GM06990 (cell line): ENCODE measurements at regions not wholly inside any gene's neighbourhood (a gene's known extent, or its start where the extent isn't known, plus 50 kb on each side); places are given as distances from the start of the nearest gene placed in this dataset.

Experiments used
- DNase-seq: peaks from one replicate; pipeline ENCODE4 v3.0.0-alpha.2; 2011; ENCODE audit not compliant: insufficient read length; ENCODE audit errors: extremely low read depth
- H3K27me3 ChIP-seq: replicated peaks from 2 replicates; pipeline ENCODE4 v1.6.0; 2011; ENCODE audit warnings: low read length; ENCODE audit not compliant: control insufficient read depth, insufficient read depth
- H3K36me3 ChIP-seq: 2 replicates; pipeline ENCODE4 v1.5.1; 2011; ENCODE audit warnings: low read length; ENCODE audit not compliant: control insufficient read depth, insufficient read depth
- H3K4me3 ChIP-seq: replicated peaks from 2 replicates; pipeline ENCODE4 v1.5.1; 2011; ENCODE audit warnings: low read depth, mild to moderate bottlenecking, control low read depth, low read length
- TF ChIP-seq, protein P1 (sequence below): IDR thresholded peaks from 2 replicates; pipeline ENCODE4 v1.5.1; 2011; ENCODE audit warnings: low read length, control low read depth, mild to moderate bottlenecking, inconsistent platforms; ENCODE audit not compliant: insufficient read depth, poor library complexity, severe bottlenecking

DNA sequence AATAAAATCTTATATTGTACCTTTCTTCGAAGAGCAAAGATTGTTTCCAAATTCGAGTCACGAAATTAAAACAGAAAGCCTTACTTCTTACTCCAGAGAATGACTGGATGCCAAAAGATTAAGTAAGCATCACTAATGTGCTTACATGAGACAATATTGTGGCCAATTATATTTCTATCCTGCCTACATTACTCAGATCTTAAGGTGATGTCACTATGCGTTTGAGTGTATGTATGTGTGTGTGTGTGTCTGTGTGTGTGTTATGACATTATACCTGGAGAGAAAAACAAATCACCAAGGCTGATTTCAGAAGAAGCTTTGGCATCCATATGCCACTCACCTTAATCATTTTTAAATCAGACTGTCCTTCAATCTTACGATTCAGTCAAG lies 556.3 kb downstream of the PPARGC1A start:
- no peak overlapping the region for H3K4me3 ChIP-seq
- no peaks in the 10 kb centered on the region for H3K27me3 ChIP-seq
- TF ChIP-seq, protein P1, sequence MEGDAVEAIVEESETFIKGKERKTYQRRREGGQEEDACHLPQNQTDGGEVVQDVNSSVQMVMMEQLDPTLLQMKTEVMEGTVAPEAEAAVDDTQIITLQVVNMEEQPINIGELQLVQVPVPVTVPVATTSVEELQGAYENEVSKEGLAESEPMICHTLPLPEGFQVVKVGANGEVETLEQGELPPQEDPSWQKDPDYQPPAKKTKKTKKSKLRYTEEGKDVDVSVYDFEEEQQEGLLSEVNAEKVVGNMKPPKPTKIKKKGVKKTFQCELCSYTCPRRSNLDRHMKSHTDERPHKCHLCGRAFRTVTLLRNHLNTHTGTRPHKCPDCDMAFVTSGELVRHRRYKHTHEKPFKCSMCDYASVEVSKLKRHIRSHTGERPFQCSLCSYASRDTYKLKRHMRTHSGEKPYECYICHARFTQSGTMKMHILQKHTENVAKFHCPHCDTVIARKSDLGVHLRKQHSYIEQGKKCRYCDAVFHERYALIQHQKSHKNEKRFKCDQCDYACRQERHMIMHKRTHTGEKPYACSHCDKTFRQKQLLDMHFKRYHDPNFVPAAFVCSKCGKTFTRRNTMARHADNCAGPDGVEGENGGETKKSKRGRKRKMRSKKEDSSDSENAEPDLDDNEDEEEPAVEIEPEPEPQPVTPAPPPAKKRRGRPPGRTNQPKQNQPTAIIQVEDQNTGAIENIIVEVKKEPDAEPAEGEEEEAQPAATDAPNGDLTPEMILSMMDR: no peak
- no peaks in the 10 kb centered on the region for H3K36me3 ChIP-seq
- DNase-seq: no peak

DNA sequence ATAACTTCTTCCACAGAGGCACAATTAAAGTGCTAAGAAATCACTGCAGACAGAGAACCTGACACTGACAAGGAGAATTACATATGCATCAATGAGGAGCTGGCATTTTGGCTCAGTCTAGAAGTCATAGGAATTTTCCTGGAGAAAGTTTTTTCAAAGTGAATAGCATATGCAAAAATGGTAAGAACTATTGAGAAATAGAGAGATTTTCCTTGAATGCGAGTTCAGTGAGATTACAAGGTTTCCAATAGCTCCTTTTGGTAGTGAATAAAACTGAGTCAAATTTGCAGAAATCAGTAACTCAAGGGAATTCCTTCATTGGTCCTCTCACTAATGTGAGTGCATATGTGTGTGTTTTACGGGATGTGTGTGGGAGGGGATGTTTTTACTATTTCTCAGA lies 557.5 kb downstream of the PPARGC1A start:
- Histone ChIP-seq H3K4me3 (no peak overlapping the region), H3K36me3 (no peaks in the 10 kb centered on the region), H3K27me3 (no peaks in the 10 kb centered on the region)
- DNase-seq: no peak
- TF ChIP-seq, protein P1: no peak

DNA sequence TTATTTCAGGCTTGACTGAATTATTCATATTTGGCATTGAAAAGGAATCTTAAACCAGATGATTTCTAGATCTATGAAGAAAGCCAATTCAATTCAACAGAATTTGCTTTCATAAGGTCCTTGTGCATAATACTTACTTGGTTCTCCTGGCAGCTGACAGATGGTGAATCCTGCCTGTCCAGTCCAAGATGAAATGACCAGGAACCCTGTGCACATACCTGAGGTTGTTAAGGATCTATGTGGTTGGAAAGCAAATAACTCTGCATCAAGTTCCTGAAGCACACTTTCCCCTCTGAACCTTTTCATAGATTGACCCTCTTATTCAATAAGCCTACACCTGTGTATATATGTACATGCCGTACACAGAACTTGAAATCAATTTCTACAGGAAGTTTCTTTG lies 562.7 kb downstream of the PPARGC1A start:
- no peaks in the 10 kb centered on the region for H3K36me3 ChIP-seq
- no peak overlapping the region for H3K4me3 ChIP-seq
- TF ChIP-seq, protein P1: no peak
- DNase-seq: no peak
- no peaks in the 10 kb centered on the region for H3K27me3 ChIP-seq

DNA sequence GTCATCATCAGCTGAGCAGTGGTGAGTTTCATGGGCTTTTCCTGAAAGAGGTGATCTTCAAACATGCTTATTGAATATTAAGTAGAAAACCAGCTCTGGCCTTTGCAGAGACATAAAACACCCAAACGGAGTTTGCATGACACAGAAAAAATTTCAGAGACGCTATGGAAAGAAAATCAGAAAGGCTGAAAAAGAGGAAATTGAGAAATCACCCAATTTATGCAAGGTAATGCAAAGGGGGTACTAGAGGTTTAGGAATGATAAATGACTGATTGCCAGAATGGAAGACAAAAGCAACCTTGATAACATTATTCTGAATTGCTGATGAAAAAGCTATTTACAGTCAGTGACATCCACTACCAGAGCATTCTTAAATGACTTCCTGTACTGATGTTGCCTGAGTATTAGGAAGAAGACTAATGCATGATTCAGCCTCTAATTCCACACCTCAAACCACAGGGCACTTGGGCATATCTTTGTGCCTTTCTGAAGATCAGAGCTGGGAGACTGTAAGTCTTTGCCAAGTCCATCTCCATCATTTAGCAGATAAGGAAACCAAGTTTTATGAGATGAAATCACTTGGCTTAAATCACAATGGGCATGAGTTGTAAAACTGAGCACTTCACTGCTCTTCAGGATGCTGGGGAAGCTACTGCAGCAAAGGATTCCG lies 565.7 kb downstream of the PPARGC1A start:
- Histone ChIP-seq H3K36me3 (no peaks in the 10 kb centered on the region), H3K4me3 (no peak overlapping the region), H3K27me3 (no peaks in the 10 kb centered on the region)
- DNase-seq: no peak
- TF ChIP-seq, protein P1: no peak

DNA sequence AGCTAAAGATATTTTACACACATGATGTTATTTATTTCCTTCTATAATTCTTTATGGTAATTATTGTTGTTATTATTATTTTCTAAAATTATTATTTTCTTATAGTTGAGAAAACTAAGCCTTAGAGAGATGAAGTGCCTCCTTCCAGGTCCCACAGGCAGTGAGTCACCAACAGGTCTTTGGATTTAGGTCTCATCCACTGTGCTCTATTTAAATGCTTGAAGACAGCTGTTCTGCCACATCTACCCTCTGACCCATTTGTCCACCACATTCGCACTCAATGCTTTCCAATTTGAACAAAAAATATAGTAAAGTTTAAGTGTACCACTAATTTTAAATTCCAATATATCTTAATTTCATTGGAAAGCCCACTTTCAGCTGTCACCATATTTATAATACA lies 566.4 kb downstream of the PPARGC1A start:
- TF ChIP-seq, protein P1: no peak
- Histone ChIP-seq H3K27me3 (no peaks in the 10 kb centered on the region), H3K4me3 (no peak overlapping the region), H3K36me3 (no peaks in the 10 kb centered on the region)
- DNase-seq: no peak

DNA sequence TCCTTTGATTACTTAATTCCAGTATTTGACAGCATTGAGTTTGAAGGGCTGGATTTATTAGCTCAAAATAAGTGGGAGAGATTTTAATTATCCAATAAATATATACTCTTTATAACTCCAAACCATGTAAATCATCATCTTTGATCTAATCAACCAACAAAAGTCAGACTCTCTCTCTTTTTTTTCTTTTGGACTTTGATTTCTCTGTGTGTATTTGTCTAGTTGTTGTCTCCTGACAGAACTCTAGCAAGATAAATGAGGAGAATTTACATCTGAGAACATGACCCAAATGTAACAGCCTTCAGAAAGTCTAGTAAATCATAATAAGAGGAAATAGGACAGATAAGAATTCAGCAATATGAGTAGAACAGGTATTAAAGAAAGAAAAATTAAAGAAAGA lies 567.1 kb downstream of the PPARGC1A start:
- no peak overlapping the region for H3K4me3 ChIP-seq
- no peaks in the 10 kb centered on the region for H3K36me3 ChIP-seq
- no peak for DNase-seq
- no peaks in the 10 kb centered on the region for H3K27me3 ChIP-seq
- TF ChIP-seq, protein P1: no peak
